Stomach smooth muscle (tissue), 2 donors: ENCODE measurements at regions not wholly inside any gene's neighbourhood (a gene's known extent, or its start where the extent isn't known, plus 50 kb on each side); places are given as distances from the start of the nearest gene placed in this dataset.

Source experiments
- H3K27ac ChIP-seq: one replicate; pipeline ENCODE4 v1.7.0; 2013; ENCODE audit warnings: mild to moderate bottlenecking, low read length, inconsistent platforms
- H3K27me3 ChIP-seq, 2 donors: one replicate each; pipeline ENCODE4 v1.7.0; 2013; ENCODE audit warnings: low read length in 2 of 2; ENCODE audit not compliant: insufficient read depth in 2 of 2, control insufficient read depth in 1 of 2
- H3K36me3 ChIP-seq, 2 donors: one replicate each; pipeline ENCODE4 v1.7.0; 2013; ENCODE audit warnings: low read length in 2 of 2; ENCODE audit not compliant: control insufficient read depth in 2 of 2, insufficient read depth in 2 of 2
- H3K4me1 ChIP-seq: one replicate; pipeline ENCODE4 v1.7.0; 2013; ENCODE audit warnings: low read length; ENCODE audit not compliant: control insufficient read depth, insufficient read depth
- H3K4me3 ChIP-seq, 2 donors: one replicate each; pipeline ENCODE4 v1.7.0; 2013; ENCODE audit warnings: low read length in 2 of 2
- H3K9ac ChIP-seq, 2 donors: one replicate each; pipeline ENCODE4 v1.7.0; 2013; ENCODE audit warnings: low read length in 2 of 2, mild to moderate bottlenecking in 1 of 2
- H3K9me3 ChIP-seq, 2 donors: one replicate each; pipeline ENCODE4 v1.7.0; 2013; ENCODE audit warnings: low read length in 2 of 2; ENCODE audit not compliant: control insufficient read depth in 2 of 2
- donor health status: healthy.
- donor health status: Pancreatic carcinoma.

DNA sequence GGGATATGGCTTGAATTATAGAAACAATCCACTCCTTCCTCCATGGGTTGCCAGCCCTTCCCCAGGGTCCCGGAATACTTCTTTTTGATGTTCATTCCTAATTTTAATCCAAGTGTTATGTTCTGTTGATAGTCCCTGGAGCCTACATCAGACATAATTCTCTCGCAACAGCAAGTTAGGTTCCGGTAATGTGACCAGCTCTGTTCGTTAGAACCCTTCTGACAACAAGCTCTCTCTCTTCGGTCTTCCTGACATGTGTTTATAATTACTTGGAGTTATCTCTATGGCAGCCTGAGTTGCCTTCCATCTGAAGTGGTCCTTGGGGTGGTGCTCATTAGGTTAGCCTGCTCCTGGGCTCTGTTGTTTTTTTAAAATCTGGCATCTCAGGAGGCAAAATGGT, 506.9 kb upstream of the JARID2 start:
- Histone ChIP-seq H3K4me3 (no peak overlapping the region), H3K9me3 (no peaks in the 10 kb centered on the region), H3K27ac (no peak overlapping the region), H3K9ac (no peak overlapping the region), H3K4me1 (no peaks in the 10 kb centered on the region), H3K36me3 (no peaks in the 10 kb centered on the region), H3K27me3 (no peaks in the 10 kb centered on the region)

DNA sequence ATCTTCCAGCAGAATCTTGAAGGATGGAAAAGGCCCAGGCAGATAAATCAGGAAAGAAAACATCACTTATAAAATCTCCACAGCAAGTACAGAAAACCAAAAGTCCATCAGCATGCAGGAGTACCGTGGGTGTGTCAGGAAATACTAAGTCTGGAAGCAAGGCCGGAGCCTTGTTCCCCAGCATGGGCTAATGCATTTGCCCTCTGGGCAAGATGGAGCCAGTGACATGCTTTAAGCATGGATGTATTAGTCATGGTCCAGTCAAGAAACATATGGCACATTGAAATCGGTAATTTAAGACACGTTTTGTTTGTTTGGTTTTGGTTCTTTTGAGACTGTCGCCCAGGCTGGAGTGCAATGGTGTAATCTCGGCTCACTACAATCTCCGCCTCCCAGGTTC, 506.0 kb upstream of the JARID2 start:
- Histone ChIP-seq H3K36me3 (no peaks in the 10 kb centered on the region), H3K4me3 (no peak overlapping the region), H3K9ac (no peak overlapping the region), H3K27me3 (no peaks in the 10 kb centered on the region), H3K27ac (no peak overlapping the region), H3K4me1 (no peaks in the 10 kb centered on the region), H3K9me3 (no peaks in the 10 kb centered on the region)

DNA sequence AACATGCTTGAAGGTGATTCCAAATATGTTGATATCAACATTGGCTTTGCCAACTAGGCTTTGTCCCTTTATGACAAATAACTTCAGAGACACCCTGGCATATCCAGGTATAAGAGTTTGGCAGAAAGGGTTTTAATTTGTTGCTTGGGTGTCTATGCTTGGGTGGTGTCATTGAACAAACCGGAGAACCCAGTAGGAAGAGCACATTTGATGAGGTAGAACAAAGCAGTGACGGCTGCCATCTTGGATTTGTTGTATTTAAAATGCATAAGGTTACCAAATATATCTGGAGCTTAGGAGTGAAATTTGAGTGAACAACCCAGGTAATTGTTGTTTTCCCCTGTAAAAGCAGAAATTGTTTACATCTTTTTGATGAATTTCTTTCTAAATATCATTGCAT, 503.7 kb upstream of the JARID2 start:
- no peaks in the 10 kb centered on the region for H3K9me3 ChIP-seq
- no peak overlapping the region for H3K27ac ChIP-seq
- H3K27me3 ChIP-seq, result no peaks in the 10 kb centered on the region
- H3K9ac ChIP-seq, result no peak overlapping the region
- no peak overlapping the region for H3K4me3 ChIP-seq
- H3K36me3 ChIP-seq, result no peaks in the 10 kb centered on the region
- H3K4me1 ChIP-seq, result no peaks in the 10 kb centered on the region

DNA sequence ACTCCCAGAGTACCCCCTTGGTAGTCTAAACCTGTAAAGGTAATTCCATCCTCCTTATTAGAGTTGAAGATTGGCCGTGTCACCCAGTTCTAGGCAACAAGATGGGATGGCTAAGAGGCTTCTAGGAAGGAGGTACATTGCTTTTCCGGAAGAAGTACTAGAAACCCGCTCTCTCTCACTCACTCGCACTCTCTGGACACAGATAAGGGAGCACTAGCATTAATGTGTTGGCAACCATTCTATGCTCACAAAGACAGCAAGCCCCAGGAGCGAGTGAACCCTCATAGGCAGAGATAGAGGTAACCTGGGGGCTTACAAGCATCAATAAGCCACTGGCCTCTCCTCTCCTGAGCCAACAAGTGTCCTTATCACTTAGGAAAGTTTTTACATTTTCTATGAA, 503.2 kb upstream of the JARID2 start:
- Histone ChIP-seq H3K4me1 (no peaks in the 10 kb centered on the region), H3K9ac (no peak overlapping the region), H3K9me3 (no peaks in the 10 kb centered on the region), H3K27ac (no peak overlapping the region), H3K4me3 (no peak overlapping the region), H3K27me3 (no peaks in the 10 kb centered on the region), H3K36me3 (no peaks in the 10 kb centered on the region)

DNA sequence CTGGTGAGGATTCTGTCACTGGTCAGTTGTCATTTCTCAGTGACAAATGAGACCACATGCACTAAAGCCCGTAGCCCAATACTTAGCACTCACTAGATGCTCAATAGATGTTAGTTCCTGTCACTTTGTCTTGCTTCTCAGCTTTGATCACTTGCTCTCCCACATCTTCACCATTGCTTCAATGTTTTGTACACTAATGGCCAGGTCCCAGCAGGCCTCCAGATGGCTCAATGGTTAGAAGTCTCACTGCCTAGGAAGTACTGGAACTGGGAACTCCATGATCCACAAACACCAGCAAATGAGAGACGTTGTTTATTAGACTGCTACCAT, 502.8 kb upstream of the JARID2 start:
- Histone ChIP-seq H3K9ac (no peak overlapping the region), H3K9me3 (no peaks in the 10 kb centered on the region), H3K27ac (no peak overlapping the region), H3K27me3 (no peaks in the 10 kb centered on the region), H3K4me1 (no peaks in the 10 kb centered on the region), H3K36me3 (no peaks in the 10 kb centered on the region), H3K4me3 (no peak overlapping the region)

DNA sequence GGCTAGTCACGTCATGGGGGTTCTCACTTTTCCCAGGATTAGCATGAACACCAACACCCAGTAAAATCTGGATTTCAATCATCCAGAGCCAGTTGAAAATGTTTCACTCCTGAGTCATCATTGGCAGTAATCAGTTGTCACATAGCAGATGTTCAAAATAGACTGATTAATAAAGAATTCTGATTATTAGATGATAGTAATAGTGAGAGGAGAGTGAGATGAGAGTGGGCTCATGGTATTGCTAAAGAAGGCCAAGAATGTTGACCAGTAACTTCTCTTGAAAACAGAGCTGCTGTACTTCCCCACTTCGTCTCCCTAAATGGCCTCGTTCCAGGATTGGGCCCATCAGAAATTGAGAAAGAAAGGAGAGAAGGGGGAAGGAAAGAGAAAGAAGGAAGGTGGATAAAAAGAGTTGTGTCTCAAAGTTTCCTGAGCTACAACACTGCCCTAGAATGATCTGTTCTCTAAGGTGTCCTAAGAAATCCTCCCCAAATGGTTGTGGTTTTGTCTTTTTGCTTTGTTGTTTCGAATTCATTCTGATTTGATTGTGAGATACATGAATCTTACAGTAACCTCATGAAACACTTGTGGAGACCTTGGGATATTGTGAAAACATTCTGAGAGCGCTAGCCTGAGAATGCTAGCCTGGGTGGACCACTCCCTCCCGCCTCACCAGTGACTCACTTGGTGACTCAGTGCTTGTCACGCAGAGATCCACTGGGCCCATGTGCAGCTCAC, 502.2 kb upstream of the JARID2 start:
- Histone ChIP-seq H3K27ac (no peak overlapping the region), H3K9ac (no peak overlapping the region), H3K4me1 (no peaks in the 10 kb centered on the region), H3K4me3 (no peak overlapping the region), H3K27me3 (no peaks in the 10 kb centered on the region), H3K9me3 (no peaks in the 10 kb centered on the region), H3K36me3 (no peaks in the 10 kb centered on the region)

DNA sequence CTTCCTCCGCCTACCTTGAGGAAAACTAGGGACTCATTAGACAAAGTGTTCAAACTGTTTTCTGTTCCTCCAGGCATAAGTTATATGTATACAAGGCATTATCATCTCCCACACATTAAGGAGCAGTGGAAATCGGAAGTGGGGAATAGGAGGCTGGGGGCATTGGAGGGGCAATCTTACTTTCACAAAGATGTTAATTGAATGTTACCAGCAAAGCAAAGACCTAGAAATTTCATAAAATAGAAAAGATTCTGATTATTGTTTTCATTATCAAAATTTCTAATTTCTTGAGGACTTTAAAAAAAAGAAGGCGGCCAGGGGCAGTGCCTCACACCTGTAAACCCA, 501.7 kb upstream of the JARID2 start:
- Histone ChIP-seq H3K9ac (no peak overlapping the region), H3K9me3 (no peaks in the 10 kb centered on the region), H3K4me3 (no peak overlapping the region), H3K36me3 (no peaks in the 10 kb centered on the region), H3K27ac (no peak overlapping the region), H3K4me1 (no peaks in the 10 kb centered on the region), H3K27me3 (no peaks in the 10 kb centered on the region)

DNA sequence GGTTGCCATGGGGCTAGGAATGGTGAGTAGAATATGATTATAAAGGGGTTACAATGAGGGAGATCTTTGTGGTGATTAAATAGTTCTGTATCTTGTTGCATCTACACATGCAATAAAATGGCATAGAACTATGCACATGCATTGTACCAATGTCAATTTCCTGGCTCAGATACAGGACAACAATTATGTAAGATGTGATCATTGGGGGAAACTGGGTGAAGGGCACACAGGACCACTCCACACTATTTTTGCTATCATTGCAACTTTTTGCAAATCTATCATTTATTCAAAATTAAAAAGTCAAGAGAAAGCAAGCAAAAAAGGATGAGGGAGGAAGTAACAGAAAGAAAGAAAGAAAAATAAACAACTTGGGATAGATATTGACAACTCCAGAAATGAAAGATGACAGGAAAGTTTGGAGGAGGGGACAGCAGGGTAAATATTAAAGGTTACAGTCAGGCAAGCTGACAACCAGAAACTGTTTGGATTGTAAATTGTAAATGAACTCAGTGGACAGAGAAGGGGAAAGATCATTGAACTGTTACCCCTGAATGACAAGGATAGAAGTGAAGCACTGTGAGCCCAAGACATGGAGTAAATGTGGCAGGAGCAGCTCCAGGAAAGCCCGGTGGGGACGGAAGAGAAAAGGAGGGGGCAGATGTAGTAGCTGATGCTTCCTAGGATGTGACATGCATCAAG, 499.6 kb upstream of the JARID2 start:
- H3K4me1 ChIP-seq, result no peaks in the 10 kb centered on the region
- H3K4me3 ChIP-seq, result no peak overlapping the region
- no peaks in the 10 kb centered on the region for H3K27me3 ChIP-seq
- no peak overlapping the region for H3K9ac ChIP-seq
- no peaks in the 10 kb centered on the region for H3K36me3 ChIP-seq
- no peaks in the 10 kb centered on the region for H3K9me3 ChIP-seq
- no peak overlapping the region for H3K27ac ChIP-seq

DNA sequence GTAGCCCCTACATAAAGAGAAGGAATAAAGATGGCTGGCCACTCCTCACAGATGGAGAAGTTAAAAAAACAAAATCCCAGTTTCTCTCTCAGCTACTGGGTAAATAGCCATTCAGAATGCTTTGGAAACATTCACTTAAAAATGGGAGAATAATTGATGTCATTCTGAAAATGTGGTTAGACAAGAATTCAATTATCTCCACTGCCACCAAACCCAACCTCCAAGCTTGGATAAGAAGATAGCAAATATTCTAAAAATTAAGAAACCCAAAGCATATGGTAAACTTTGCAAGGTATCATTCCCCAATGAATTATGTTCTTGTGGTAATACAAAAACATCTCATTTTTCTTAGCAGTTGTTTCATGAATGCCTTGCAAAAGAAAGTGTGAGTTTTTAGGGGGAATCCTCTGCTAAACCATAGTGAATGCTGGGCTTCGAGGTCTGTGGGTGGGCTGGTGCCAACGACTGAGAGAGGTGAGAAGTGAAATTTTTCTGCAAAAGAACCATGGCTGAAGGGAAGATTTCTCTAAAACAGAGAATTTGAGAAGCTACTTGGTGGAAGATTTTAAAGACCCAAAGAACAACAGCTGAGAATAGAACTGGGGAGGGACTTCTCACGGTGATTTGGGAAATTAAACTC, 497.9 kb upstream of the JARID2 start:
- Histone ChIP-seq H3K36me3 (no peaks in the 10 kb centered on the region), H3K4me3 (no peak overlapping the region), H3K4me1 (no peaks in the 10 kb centered on the region), H3K9me3 (no peaks in the 10 kb centered on the region), H3K9ac (no peak overlapping the region), H3K27ac (no peak overlapping the region), H3K27me3 (no peaks in the 10 kb centered on the region)

DNA sequence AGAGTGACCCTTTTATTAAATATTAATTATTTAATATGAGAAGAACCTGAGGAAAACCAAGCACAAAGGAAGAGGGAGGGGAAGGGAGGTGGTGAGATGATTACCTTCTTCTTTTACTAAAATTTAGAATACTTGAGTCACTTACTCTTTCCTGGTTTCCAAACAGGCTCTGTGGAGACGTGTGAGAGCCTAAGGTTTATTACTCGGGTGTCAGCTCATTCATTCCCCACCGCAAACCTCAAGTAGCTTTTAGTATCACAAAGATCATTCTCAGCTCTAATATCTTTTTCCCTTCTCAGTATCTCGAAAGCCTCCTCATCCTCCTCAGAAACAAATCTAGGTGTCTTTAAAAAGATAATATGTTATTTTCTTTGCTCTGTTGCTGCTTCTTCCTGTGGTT, 497.2 kb upstream of the JARID2 start:
- no peak overlapping the region for H3K4me3 ChIP-seq
- H3K27me3 ChIP-seq, result no peaks in the 10 kb centered on the region
- H3K27ac ChIP-seq, result no peak overlapping the region
- no peaks in the 10 kb centered on the region for H3K4me1 ChIP-seq
- no peaks in the 10 kb centered on the region for H3K9me3 ChIP-seq
- no peaks in the 10 kb centered on the region for H3K36me3 ChIP-seq
- H3K9ac ChIP-seq, result no peak overlapping the region

DNA sequence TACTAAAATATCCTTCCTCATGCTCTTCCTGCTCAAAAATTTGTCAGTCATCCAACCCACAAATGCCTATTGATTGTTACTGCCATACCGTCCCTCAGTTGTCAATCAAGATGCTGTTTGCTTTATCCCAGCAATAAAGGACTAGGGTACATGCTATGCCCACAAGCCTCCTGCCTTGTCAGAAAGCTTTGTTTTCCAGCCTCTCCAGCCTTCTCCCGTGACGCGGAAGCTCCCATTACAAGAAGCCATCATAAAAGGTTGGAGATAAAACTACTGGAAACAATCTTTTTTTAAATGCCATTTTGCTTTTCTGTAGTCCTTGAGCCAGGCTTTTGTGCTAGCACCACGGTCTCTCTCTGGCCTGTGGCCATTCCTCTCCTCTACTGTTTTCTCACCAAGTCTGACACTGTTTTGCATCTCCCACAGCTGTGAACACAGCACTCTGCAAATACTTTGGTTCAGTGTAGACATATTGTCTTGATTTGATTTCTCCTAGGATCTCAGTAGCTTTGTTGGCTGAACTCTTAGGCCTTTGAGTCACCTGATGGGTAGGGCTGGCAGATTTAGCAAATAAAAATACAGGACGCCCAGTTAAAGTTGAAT, 495.7 kb upstream of the JARID2 start:
- H3K9me3 ChIP-seq, result no peaks in the 10 kb centered on the region
- no peak overlapping the region for H3K4me3 ChIP-seq
- H3K27me3 ChIP-seq, result no peaks in the 10 kb centered on the region
- no peak overlapping the region for H3K9ac ChIP-seq
- no peaks in the 10 kb centered on the region for H3K36me3 ChIP-seq
- H3K27ac ChIP-seq, result no peak overlapping the region
- no peaks in the 10 kb centered on the region for H3K4me1 ChIP-seq
